HL-60 (cell line): ENCODE measurements at regions not wholly inside any gene's neighbourhood (a gene's known extent, or its start where the extent isn't known, plus 50 kb on each side); places are given as distances from the start of the nearest gene placed in this dataset.

ENCODE experiments used
- DNase-seq, 2 experiments: peaks; one replicate each; pipeline ENCODE4 v3.0.0-alpha.2; 2010 to 2020; ENCODE audit warnings: low read depth in 1 of 2, low spot score in 1 of 2
- H3K27ac ChIP-seq: fragments of 250-450 bp; sonication (Bioruptor Pico); replicated peaks from 2 replicates; pipeline ENCODE4 v1.5.1; 2020; ENCODE audit warnings: mild to moderate bottlenecking, moderate library complexity
- H3K27me3 ChIP-seq: fragments of 250-450 bp; sonication (Bioruptor Pico); 2 replicates; pipeline ENCODE4 v1.5.1; 2021; ENCODE audit warnings: mild to moderate bottlenecking, moderate library complexity; ENCODE audit not compliant: insufficient read depth, poor library complexity, severe bottlenecking
- H3K4me3 ChIP-seq: replicated peaks from 2 replicates; pipeline ENCODE4 v1.5.1; 2011; ENCODE audit warnings: mild to moderate bottlenecking, control low read depth, low read length; ENCODE audit not compliant: insufficient read depth
- CTCF ChIP-seq: IDR thresholded peaks from one replicate; pipeline ENCODE4 v1.5.1; 2011; ENCODE audit warnings: low read length, control low read depth, inconsistent platforms; ENCODE audit not compliant: insufficient read depth
- GABPA ChIP-seq: IDR thresholded peaks from 2 replicates; pipeline ENCODE4 v1.6.1; 2012; ENCODE audit warnings: low read depth
- POLR2AphosphoS5 ChIP-seq: IDR thresholded peaks from 2 replicates; pipeline ENCODE4 v1.6.1; 2012; ENCODE audit warnings: low read depth
- REST ChIP-seq: IDR thresholded peaks from 2 replicates; pipeline ENCODE4 v1.6.1; 2012; ENCODE audit warnings: low read depth; ENCODE audit not compliant: insufficient replicate concordance
- SPI1 ChIP-seq: IDR thresholded peaks from 2 replicates; pipeline ENCODE4 v1.6.1; 2012; ENCODE audit warnings: low read depth, mild to moderate bottlenecking, borderline replicate concordance

GRCh38 chr7:1290679-1291356, 58.1 kb downstream of the UNCX start:
- H3K27me3 ChIP-seq, result peaks cover 30% of the 10 kb centered on the region
- no peak for DNase-seq
- no peak for TF ChIP-seq SPI1
- no peak for TF ChIP-seq GABPA
- no peak overlapping the region for H3K4me3 ChIP-seq
- H3K27ac ChIP-seq, result no peak overlapping the region

GRCh38 chr7:1291357-1291689, 58.7 kb downstream of the UNCX start:
- TF ChIP-seq REST (no peak), SPI1 (no peak), CTCF (no peak), GABPA (no peak), POLR2AphosphoS5 (no peak)
- no peak overlapping the region for H3K27ac ChIP-seq
- H3K4me3 ChIP-seq, result no peak overlapping the region
- peaks cover 30% of the 10 kb centered on the region for H3K27me3 ChIP-seq
- DNase-seq, result no peak

GRCh38 chr7:1291845-1292765, 59.4 kb downstream of the UNCX start:
- TF ChIP-seq CTCF (no peak), REST (no peak), POLR2AphosphoS5 (no peak), GABPA (no peak), SPI1 (no peak)
- H3K27me3 ChIP-seq, result peaks cover 33% of the 10 kb centered on the region
- no peak overlapping the region for H3K27ac ChIP-seq
- no peak for DNase-seq
- H3K4me3 ChIP-seq, result no peak overlapping the region

GRCh38 chr7:1292972-1293830, 60.5 kb downstream of the UNCX start:
- Histone ChIP-seq H3K27me3 (peaks cover 38% of the 10 kb centered on the region), H3K4me3 (no peak overlapping the region), H3K27ac (no peak overlapping the region)
- no peak for TF ChIP-seq SPI1
- TF ChIP-seq REST, result no peak
- no peak for TF ChIP-seq GABPA
- TF ChIP-seq CTCF, result no peak
- TF ChIP-seq POLR2AphosphoS5, result no peak
- no peak for DNase-seq
